ENCODE measurements at regions not wholly inside any gene's neighbourhood (a gene's known extent, or its start where the extent isn't known, plus 50 kb on each side); places are given as distances from the start of the nearest gene placed in this dataset.

DNA sequence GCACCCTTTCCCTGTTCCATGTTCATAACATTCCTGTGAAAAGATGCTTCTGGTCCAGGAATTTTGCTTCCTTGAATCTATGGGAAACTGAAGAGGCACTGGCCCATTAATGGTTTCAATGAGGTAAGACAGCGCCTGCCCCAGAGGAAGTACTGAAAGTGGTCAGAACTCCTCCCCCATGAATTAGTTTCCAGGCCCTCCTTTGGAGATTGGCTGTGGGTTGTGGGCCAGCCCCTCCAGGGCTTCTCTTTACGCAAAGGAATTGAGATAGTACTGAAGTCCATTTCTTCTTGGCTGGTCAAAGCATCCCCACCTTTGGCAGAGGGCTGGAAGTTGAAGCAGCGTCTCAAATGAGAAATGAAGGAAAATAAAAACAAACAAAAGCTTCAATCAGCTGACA is 175.5 kb downstream of the POLR2M start:
- Mint-ChIP-seq H3K4me1 (peaks cover 20% of the 10 kb centered on the region), H3K36me3 (ENCODE audit: low read depth) (no peaks in the 10 kb centered on the region), H3K27ac (no peak overlapping the region), H3K27me3 (ENCODE audit: low read depth) (no peaks in the 10 kb centered on the region), H3K4me3 (no peak overlapping the region), H3K9me3 (no peaks in the 10 kb centered on the region)
- TF ChIP-seq, protein P1, sequence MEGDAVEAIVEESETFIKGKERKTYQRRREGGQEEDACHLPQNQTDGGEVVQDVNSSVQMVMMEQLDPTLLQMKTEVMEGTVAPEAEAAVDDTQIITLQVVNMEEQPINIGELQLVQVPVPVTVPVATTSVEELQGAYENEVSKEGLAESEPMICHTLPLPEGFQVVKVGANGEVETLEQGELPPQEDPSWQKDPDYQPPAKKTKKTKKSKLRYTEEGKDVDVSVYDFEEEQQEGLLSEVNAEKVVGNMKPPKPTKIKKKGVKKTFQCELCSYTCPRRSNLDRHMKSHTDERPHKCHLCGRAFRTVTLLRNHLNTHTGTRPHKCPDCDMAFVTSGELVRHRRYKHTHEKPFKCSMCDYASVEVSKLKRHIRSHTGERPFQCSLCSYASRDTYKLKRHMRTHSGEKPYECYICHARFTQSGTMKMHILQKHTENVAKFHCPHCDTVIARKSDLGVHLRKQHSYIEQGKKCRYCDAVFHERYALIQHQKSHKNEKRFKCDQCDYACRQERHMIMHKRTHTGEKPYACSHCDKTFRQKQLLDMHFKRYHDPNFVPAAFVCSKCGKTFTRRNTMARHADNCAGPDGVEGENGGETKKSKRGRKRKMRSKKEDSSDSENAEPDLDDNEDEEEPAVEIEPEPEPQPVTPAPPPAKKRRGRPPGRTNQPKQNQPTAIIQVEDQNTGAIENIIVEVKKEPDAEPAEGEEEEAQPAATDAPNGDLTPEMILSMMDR (IDR thresholded peaks at IDR 0.05; ENCODE audit: unreplicated experiment in 3 of 3) = no peak

DNA sequence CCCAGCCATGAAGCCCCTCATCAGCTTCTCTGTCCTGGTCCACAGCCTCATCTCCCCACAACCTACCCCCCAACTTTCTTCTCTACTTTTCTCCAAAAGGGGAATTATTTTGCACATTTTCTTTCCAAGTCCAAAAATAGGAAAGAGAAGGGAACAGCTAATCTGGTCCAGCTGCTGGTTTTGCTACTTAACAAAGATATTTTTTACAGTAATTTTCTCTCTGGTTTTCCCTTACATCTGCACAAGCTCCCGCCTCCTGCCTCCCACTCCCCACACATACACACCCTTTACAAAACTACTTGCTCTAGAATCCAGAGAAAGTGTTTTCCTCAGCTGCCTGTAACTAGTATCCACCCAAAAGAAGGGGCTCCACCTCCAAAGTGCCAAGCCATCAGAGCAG is 177.2 kb downstream of the POLR2M start:
- Mint-ChIP-seq H3K27ac (peak overlapping the region in 1 of 3 experiments; percentile 7), H3K9me3 (no peaks in the 10 kb centered on the region), H3K27me3 (ENCODE audit: low read depth) (no peaks in the 10 kb centered on the region), H3K36me3 (ENCODE audit: low read depth) (no peaks in the 10 kb centered on the region), H3K4me3 (no peak overlapping the region), H3K4me1 (peaks cover 20% of the 10 kb centered on the region)
- TF ChIP-seq, protein P1 (IDR thresholded peaks at IDR 0.05; ENCODE audit: unreplicated experiment in 3 of 3) = no peak

DNA sequence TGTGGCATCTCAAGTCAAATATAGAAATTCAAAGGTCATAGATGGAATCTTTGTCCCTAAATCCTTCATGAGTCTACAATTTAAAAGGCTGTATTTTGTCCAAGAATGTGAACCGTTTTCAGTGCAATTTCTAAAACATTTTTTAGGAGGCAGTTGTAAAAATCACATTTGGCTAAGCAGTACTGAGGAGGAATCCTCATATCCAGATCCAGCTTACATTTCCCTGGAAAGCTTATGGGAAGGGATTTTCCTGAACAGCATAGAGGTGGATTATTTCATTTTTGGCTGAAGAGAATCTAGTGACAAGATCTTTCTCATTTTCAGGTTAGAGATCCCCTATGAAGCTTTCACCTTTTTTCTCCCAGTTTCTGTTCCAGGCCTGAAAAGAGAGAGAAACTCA is 178.4 kb downstream of the POLR2M start:
- Mint-ChIP-seq H3K27me3 (ENCODE audit: low read depth) (no peaks in the 10 kb centered on the region), H3K9me3 (no peaks in the 10 kb centered on the region), H3K27ac (no peak overlapping the region), H3K4me1 (peaks cover 20% of the 10 kb centered on the region), H3K4me3 (no peak overlapping the region), H3K36me3 (ENCODE audit: low read depth) (no peaks in the 10 kb centered on the region)
- TF ChIP-seq, protein P1 (IDR thresholded peaks at IDR 0.05; ENCODE audit: unreplicated experiment in 3 of 3) = no peak

DNA sequence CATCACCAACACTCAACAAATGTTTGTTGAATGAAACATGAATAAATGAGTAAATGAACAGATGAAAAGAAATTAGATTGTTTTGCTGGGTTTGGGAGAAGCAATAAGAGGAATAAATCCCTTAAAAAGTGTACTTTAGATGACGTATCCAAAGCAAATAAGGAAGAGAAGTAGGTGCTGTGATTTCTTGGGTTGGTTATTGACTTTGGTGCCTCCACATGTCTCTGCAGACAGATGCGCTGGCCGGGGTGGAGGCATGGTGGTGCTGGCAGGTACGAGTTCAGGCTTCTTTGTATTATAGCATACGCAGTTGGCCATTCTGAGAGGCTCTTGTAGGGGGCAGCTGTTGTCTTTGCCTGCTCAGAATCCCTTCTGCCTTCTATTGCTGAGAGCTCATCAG is 178.9 kb downstream of the POLR2M start:
- peaks cover 20% of the 10 kb centered on the region for H3K4me1 Mint-ChIP-seq
- TF ChIP-seq, protein P1 (IDR thresholded peaks at IDR 0.05; ENCODE audit: unreplicated experiment in 3 of 3) = no peak

DNA sequence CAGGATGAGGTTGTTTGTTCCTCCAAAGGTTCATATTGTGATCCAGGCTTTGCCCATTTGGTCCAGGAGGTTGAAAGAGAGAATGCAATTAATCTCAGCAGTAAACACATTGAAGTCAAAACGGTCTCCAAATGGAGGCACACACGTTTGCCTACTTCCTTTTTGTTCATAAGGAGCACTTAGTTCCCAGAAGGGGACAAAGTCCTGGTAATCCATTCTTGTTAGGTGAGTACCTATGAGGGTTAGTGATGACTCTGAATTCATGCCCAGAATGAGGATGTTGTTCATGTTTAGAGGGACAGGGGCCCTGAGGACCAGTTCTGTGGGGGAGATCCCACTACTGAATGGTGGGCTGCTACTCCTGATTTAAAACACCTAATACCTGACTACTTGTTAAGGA is 177.7 kb downstream of the ALDH1A2 start:
- Mint-ChIP-seq H3K4me3 (no peak overlapping the region), H3K27ac (no peak overlapping the region), H3K4me1 (peaks cover 28% of the 10 kb centered on the region), H3K9me3 (peaks cover 7% of the 10 kb centered on the region), H3K27me3 (ENCODE audit: low read depth) (no peaks in the 10 kb centered on the region), H3K36me3 (ENCODE audit: low read depth) (no peaks in the 10 kb centered on the region)
- TF ChIP-seq, protein P1 (IDR thresholded peaks at IDR 0.05; ENCODE audit: unreplicated experiment in 3 of 3) = no peak

More for the DNA sequence above, 178.9 kb downstream of the POLR2M start:
- no peak overlapping the region for H3K27ac Mint-ChIP-seq
- no peak overlapping the region for H3K4me3 Mint-ChIP-seq
- no peaks in the 10 kb centered on the region for H3K9me3 Mint-ChIP-seq
- no peaks in the 10 kb centered on the region for H3K27me3 Mint-ChIP-seq (ENCODE audit: low read depth)
- no peaks in the 10 kb centered on the region for H3K36me3 Mint-ChIP-seq (ENCODE audit: low read depth)

DNA sequence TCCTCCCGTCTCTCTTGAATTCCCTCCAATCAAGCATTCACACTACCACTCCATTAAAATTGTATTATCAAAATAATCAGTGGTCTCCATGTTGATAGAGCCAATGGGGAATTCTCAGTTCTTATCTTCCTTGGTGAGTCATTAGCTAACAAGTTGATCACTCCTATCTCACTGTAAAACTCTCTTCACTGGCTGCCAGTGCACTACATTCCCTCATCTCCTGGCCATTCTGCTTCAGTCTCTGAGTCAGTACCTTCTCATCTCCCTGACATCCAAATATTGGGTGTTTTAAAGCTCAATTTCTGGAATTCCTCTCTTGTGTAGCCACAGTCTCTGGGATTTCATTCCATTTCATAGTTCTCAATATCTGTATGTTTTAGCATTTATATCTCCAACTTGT is 175.2 kb downstream of the ALDH1A2 start:
- Mint-ChIP-seq H3K27ac (no peak overlapping the region), H3K36me3 (ENCODE audit: low read depth) (no peaks in the 10 kb centered on the region), H3K4me1 (peaks cover 26% of the 10 kb centered on the region), H3K4me3 (no peak overlapping the region), H3K27me3 (ENCODE audit: low read depth) (no peaks in the 10 kb centered on the region), H3K9me3 (peaks cover 7% of the 10 kb centered on the region)
- TF ChIP-seq, protein P1 (IDR thresholded peaks at IDR 0.05; ENCODE audit: unreplicated experiment in 3 of 3) = no peak
